Liver (tissue), 3 donors: ENCODE measurements at regions not wholly inside any gene's neighbourhood (a gene's known extent, or its start where the extent isn't known, plus 50 kb on each side); places are given as distances from the start of the nearest gene placed in this dataset.

Experiments used
- EGR1 ChIP-seq, 2 donors: IDR thresholded peaks; 2 replicates each; pipeline ENCODE4 v1.6.1; 2016 to 2018; ENCODE audit warnings: antibody characterized with exemption in 2 of 2, low read depth in 2 of 2
- GABPA ChIP-seq, 2 donors: IDR thresholded peaks in 1 of 2; conservative IDR thresholded peaks in 1 of 2; 2 replicates each; pipeline ENCODE4 v1.6.1; 2016; ENCODE audit warnings: antibody characterized with exemption in 2 of 2, mild to moderate bottlenecking in 1 of 2, moderate library complexity in 1 of 2
- RAD21 ChIP-seq, 2 donors: IDR thresholded peaks; 2 replicates each; pipeline ENCODE4 v1.6.1; 2016; ENCODE audit warnings: antibody characterized with exemption in 2 of 2, mild to moderate bottlenecking in 2 of 2
- TAF1 ChIP-seq: conservative IDR thresholded peaks from 2 replicates; pipeline ENCODE4 v1.6.1; 2016; ENCODE audit warnings: antibody characterized with exemption, mild to moderate bottlenecking
- YY1 ChIP-seq: IDR thresholded peaks from 2 replicates; pipeline ENCODE4 v1.6.1; 2016; ENCODE audit warnings: antibody characterized with exemption, mild to moderate bottlenecking
- TF ChIP-seq, protein P1 (sequence below): fragments of 150-350 bp; IDR thresholded peaks from 2 replicates; pipeline ENCODE4 v1.5.1; 2017; ENCODE audit warnings: improper control_type of control experiment, low read depth, low read length; ENCODE audit not compliant: missing input control
- TF ChIP-seq, protein P2 (sequence below): IDR thresholded peaks from 2 replicates; pipeline ENCODE4 v1.6.1; 2016; ENCODE audit warnings: antibody characterized with exemption
- TF ChIP-seq, protein P3 (sequence below): IDR thresholded peaks from 2 replicates; pipeline ENCODE4 v1.6.1; 2016; ENCODE audit warnings: antibody characterized with exemption, mild to moderate bottlenecking
- TF ChIP-seq, protein P4 (sequence below): IDR thresholded peaks from 2 replicates; pipeline ENCODE4 v1.6.1; 2016; ENCODE audit warnings: antibody characterized with exemption
- donor health status: healthy.
- donor health status: healthy.

DNA sequence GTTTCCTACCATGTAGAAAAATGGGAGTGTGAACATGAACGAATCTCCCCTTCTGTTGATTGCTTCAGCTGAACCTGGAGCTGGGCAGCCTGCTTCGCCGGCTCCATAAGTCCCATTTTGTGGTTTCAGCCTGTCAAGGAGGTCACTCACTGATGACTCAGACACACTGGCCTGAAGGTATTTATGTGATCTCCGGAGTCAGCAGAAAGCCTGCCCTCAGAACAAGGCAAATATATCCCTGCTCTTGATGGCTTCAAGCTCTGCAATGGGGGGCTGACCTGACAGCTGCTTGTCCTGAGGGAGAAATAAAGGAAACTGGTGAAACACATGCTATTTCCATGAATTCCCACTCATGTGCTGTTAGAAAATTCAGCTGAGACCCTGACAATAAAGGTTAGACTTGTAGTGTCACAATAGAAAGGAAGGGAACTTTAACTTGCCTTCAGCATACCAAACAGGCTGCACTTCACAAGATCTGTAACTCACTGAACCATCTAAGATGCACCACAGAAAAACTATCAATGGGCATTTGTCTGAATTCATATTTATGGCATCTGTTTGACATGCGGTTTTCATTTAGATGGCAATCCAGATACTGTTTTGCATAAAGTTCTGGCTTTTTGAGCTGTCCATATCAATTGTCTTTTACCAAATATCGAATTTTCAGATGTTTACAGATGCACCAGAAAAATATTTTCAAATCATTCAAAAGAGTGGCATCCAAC, 282.0 kb upstream of the VEPH1 start:
- TF ChIP-seq, protein P1, sequence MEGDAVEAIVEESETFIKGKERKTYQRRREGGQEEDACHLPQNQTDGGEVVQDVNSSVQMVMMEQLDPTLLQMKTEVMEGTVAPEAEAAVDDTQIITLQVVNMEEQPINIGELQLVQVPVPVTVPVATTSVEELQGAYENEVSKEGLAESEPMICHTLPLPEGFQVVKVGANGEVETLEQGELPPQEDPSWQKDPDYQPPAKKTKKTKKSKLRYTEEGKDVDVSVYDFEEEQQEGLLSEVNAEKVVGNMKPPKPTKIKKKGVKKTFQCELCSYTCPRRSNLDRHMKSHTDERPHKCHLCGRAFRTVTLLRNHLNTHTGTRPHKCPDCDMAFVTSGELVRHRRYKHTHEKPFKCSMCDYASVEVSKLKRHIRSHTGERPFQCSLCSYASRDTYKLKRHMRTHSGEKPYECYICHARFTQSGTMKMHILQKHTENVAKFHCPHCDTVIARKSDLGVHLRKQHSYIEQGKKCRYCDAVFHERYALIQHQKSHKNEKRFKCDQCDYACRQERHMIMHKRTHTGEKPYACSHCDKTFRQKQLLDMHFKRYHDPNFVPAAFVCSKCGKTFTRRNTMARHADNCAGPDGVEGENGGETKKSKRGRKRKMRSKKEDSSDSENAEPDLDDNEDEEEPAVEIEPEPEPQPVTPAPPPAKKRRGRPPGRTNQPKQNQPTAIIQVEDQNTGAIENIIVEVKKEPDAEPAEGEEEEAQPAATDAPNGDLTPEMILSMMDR: no peak
- TF ChIP-seq, protein P2, sequence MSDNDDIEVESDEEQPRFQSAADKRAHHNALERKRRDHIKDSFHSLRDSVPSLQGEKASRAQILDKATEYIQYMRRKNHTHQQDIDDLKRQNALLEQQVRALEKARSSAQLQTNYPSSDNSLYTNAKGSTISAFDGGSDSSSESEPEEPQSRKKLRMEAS: no peak
- TF ChIP-seq GABPA (IDR thresholded peaks at IDR 0.05 in 1 of 2, conservative IDR thresholded peaks at IDR 0.05 in 1 of 2) (no peak), YY1 (no peak), RAD21 (IDR thresholded peaks at IDR 0.05) (no peak), EGR1 (IDR thresholded peaks at IDR 0.05; ENCODE audit: low read depth in 2 of 2) (no peak), TAF1 (no peak)
- TF ChIP-seq, protein P3, sequence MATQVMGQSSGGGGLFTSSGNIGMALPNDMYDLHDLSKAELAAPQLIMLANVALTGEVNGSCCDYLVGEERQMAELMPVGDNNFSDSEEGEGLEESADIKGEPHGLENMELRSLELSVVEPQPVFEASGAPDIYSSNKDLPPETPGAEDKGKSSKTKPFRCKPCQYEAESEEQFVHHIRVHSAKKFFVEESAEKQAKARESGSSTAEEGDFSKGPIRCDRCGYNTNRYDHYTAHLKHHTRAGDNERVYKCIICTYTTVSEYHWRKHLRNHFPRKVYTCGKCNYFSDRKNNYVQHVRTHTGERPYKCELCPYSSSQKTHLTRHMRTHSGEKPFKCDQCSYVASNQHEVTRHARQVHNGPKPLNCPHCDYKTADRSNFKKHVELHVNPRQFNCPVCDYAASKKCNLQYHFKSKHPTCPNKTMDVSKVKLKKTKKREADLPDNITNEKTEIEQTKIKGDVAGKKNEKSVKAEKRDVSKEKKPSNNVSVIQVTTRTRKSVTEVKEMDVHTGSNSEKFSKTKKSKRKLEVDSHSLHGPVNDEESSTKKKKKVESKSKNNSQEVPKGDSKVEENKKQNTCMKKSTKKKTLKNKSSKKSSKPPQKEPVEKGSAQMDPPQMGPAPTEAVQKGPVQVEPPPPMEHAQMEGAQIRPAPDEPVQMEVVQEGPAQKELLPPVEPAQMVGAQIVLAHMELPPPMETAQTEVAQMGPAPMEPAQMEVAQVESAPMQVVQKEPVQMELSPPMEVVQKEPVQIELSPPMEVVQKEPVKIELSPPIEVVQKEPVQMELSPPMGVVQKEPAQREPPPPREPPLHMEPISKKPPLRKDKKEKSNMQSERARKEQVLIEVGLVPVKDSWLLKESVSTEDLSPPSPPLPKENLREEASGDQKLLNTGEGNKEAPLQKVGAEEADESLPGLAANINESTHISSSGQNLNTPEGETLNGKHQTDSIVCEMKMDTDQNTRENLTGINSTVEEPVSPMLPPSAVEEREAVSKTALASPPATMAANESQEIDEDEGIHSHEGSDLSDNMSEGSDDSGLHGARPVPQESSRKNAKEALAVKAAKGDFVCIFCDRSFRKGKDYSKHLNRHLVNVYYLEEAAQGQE: no peak
- TF ChIP-seq, protein P4, sequence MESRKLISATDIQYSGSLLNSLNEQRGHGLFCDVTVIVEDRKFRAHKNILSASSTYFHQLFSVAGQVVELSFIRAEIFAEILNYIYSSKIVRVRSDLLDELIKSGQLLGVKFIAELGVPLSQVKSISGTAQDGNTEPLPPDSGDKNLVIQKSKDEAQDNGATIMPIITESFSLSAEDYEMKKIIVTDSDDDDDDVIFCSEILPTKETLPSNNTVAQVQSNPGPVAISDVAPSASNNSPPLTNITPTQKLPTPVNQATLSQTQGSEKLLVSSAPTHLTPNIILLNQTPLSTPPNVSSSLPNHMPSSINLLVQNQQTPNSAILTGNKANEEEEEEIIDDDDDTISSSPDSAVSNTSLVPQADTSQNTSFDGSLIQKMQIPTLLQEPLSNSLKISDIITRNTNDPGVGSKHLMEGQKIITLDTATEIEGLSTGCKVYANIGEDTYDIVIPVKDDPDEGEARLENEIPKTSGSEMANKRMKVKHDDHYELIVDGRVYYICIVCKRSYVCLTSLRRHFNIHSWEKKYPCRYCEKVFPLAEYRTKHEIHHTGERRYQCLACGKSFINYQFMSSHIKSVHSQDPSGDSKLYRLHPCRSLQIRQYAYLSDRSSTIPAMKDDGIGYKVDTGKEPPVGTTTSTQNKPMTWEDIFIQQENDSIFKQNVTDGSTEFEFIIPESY: no peak
